ENCODE measurements at regions not wholly inside any gene's neighbourhood (a gene's known extent, or its start where the extent isn't known, plus 50 kb on each side); places are given as distances from the start of the nearest gene placed in this dataset.
A peak's percentile ranks its signal among the peaks of the same experiment; 100 is the strongest.
"Not testable (repeated sequence)": the region's sequence is repeated elsewhere in the genome, so short reads cannot be mapped to it uniquely, and the experiment has no call there.

GRCh38 chr15:75792236-75792635, 51.0 kb upstream of the UBE2Q2 start:
- H3K36me3 Mint-ChIP-seq (ENCODE audit: low read depth, unreplicated experiment); H3K4me3 Mint-ChIP-seq (ENCODE audit: unreplicated experiment); H3K4me1 Mint-ChIP-seq (ENCODE audit: unreplicated experiment); H3K9me3 Mint-ChIP-seq (ENCODE audit: unreplicated experiment); H3K27me3 Mint-ChIP-seq (ENCODE audit: unreplicated experiment); DNase-seq (ENCODE audit: low spot score); H3K27ac Mint-ChIP-seq (ENCODE audit: unreplicated experiment): not testable (repeated sequence)

- H3K4me3 Mint-ChIP-seq (ENCODE audit: unreplicated experiment), result no peak overlapping the region
- DNase-seq (ENCODE audit: low spot score), result no peak
- no peaks in the 10 kb centered on the region for H3K36me3 Mint-ChIP-seq (ENCODE audit: low read depth, unreplicated experiment)
- H3K27me3 Mint-ChIP-seq (ENCODE audit: unreplicated experiment), result peaks cover 6% of the 10 kb centered on the region
- no peaks in the 10 kb centered on the region for H3K9me3 Mint-ChIP-seq (ENCODE audit: unreplicated experiment)
- H3K27ac Mint-ChIP-seq (ENCODE audit: unreplicated experiment), result no peak overlapping the region
- H3K4me1 Mint-ChIP-seq (ENCODE audit: unreplicated experiment), result no peaks in the 10 kb centered on the region
- no peak for TF ChIP-seq CTCF (IDR thresholded peaks at IDR 0.05; ENCODE audit: unreplicated experiment)
Measured at GRCh38 chr15:75791337-75791713, 51.9 kb upstream of the UBE2Q2 start.

GRCh38 chr15:75790631-75791336, 52.5 kb upstream of the UBE2Q2 start:
- Mint-ChIP-seq H3K27ac (ENCODE audit: unreplicated experiment) (no peak overlapping the region), H3K4me3 (ENCODE audit: unreplicated experiment) (no peak overlapping the region)

GRCh38 chr15:75786575-75786947, 56.7 kb upstream of the UBE2Q2 start:
- peaks cover 3% of the 10 kb centered on the region for H3K36me3 Mint-ChIP-seq (ENCODE audit: low read depth, unreplicated experiment)
- H3K9me3 Mint-ChIP-seq (ENCODE audit: unreplicated experiment), result no peaks in the 10 kb centered on the region
- no peak for TF ChIP-seq CTCF (IDR thresholded peaks at IDR 0.05; ENCODE audit: unreplicated experiment)
- DNase-seq (ENCODE audit: low spot score), result no peak
- H3K27me3 Mint-ChIP-seq (ENCODE audit: unreplicated experiment), result peaks cover 13% of the 10 kb centered on the region
- H3K4me3 Mint-ChIP-seq (ENCODE audit: unreplicated experiment), result no peak overlapping the region
- no peaks in the 10 kb centered on the region for H3K4me1 Mint-ChIP-seq (ENCODE audit: unreplicated experiment)
- no peak overlapping the region for H3K27ac Mint-ChIP-seq (ENCODE audit: unreplicated experiment)

More at GRCh38 chr15:75790631-75791336, 52.5 kb upstream of the UBE2Q2 start:
- no peaks in the 10 kb centered on the region for H3K36me3 Mint-ChIP-seq (ENCODE audit: low read depth, unreplicated experiment)
- peaks cover 8% of the 10 kb centered on the region for H3K27me3 Mint-ChIP-seq (ENCODE audit: unreplicated experiment)
- H3K4me1 Mint-ChIP-seq (ENCODE audit: unreplicated experiment), result no peaks in the 10 kb centered on the region
- DNase-seq (ENCODE audit: low spot score), result no peak
- H3K9me3 Mint-ChIP-seq (ENCODE audit: unreplicated experiment), result no peaks in the 10 kb centered on the region
- no peak for TF ChIP-seq CTCF (IDR thresholded peaks at IDR 0.05; ENCODE audit: unreplicated experiment)

GRCh38 chr15:75785771-75786574, 57.3 kb upstream of the UBE2Q2 start:
- no peak overlapping the region for H3K4me3 Mint-ChIP-seq (ENCODE audit: unreplicated experiment)
- H3K9me3 Mint-ChIP-seq (ENCODE audit: unreplicated experiment), result no peaks in the 10 kb centered on the region
- H3K27me3 Mint-ChIP-seq (ENCODE audit: unreplicated experiment), result peaks cover 10% of the 10 kb centered on the region
- H3K27ac Mint-ChIP-seq (ENCODE audit: unreplicated experiment), result no peak overlapping the region
- no peaks in the 10 kb centered on the region for H3K4me1 Mint-ChIP-seq (ENCODE audit: unreplicated experiment)
- peak; percentile 46 for DNase-seq (ENCODE audit: low spot score)
- TF ChIP-seq CTCF (IDR thresholded peaks at IDR 0.05; ENCODE audit: unreplicated experiment), result no peak
- H3K36me3 Mint-ChIP-seq (ENCODE audit: low read depth, unreplicated experiment), result peaks cover 3% of the 10 kb centered on the region

GRCh38 chr15:75784511-75785480, 58.5 kb upstream of the UBE2Q2 start:
- not testable (repeated sequence) for DNase-seq (ENCODE audit: low spot score); H3K4me3 Mint-ChIP-seq (ENCODE audit: unreplicated experiment); H3K36me3 Mint-ChIP-seq (ENCODE audit: low read depth, unreplicated experiment); H3K27ac Mint-ChIP-seq (ENCODE audit: unreplicated experiment); H3K4me1 Mint-ChIP-seq (ENCODE audit: unreplicated experiment); H3K27me3 Mint-ChIP-seq (ENCODE audit: unreplicated experiment); H3K9me3 Mint-ChIP-seq (ENCODE audit: unreplicated experiment)

GRCh38 chr15:75783566-75783965, 59.7 kb upstream of the UBE2Q2 start:
- H3K4me3 Mint-ChIP-seq (ENCODE audit: unreplicated experiment); H3K9me3 Mint-ChIP-seq (ENCODE audit: unreplicated experiment); H3K4me1 Mint-ChIP-seq (ENCODE audit: unreplicated experiment); H3K36me3 Mint-ChIP-seq (ENCODE audit: low read depth, unreplicated experiment); H3K27ac Mint-ChIP-seq (ENCODE audit: unreplicated experiment); DNase-seq (ENCODE audit: low spot score): not testable (repeated sequence)
- H3K27me3 Mint-ChIP-seq (ENCODE audit: unreplicated experiment), result peaks cover 11% of the 10 kb centered on the region
